GM23248 (cell line): ENCODE measurements at regions not wholly inside any gene's neighbourhood (a gene's known extent, or its start where the extent isn't known, plus 50 kb on each side); places are given as distances from the start of the nearest gene placed in this dataset.
A peak's percentile ranks its signal among the peaks of the same experiment; 100 is the strongest.

Experiments
- DNase-seq: peaks from one replicate; pipeline ENCODE4 v3.0.0-alpha.2; 2015
- H2AFZ ChIP-seq: fragments of 200-600 bp; sonication (generic); 2 replicates; pipeline ENCODE4 v1.6.1; 2016; ENCODE audit warnings: antibody characterized with exemption
- H3F3A ChIP-seq: fragments of 200-600 bp; sonication (generic); 2 replicates; pipeline ENCODE4 v1.6.1; 2016; ENCODE audit warnings: mild to moderate bottlenecking, antibody characterized with exemption, mixed run types; ENCODE audit not compliant: insufficient read depth
- H3K27ac ChIP-seq: fragments of 200-600 bp; sonication (generic); 2 replicates; pipeline ENCODE4 v1.5.1; 2016; ENCODE audit warnings: mild to moderate bottlenecking
- H3K27me3 ChIP-seq: fragments of 200-600 bp; sonication (generic); replicated peaks from 2 replicates; pipeline ENCODE4 v1.6.1; 2016; ENCODE audit warnings: mild to moderate bottlenecking; ENCODE audit not compliant: insufficient read depth
- H3K36me3 ChIP-seq: fragments of 200-600 bp; sonication (generic); 2 replicates; pipeline ENCODE4 v1.6.1; 2016; ENCODE audit warnings: low read depth, mild to moderate bottlenecking
- H3K4me1 ChIP-seq: fragments of 200-600 bp; sonication (generic); 2 replicates; pipeline ENCODE4 v1.6.1; 2016; ENCODE audit warnings: mild to moderate bottlenecking; ENCODE audit not compliant: insufficient read depth
- H3K4me2 ChIP-seq: fragments of 200-600 bp; sonication (generic); one replicate; pipeline ENCODE4 v1.6.1; 2016; ENCODE audit warnings: mild to moderate bottlenecking; ENCODE audit not compliant: unreplicated experiment
- H3K4me3 ChIP-seq: fragments of 200-600 bp; sonication (generic); 2 replicates; pipeline ENCODE4 v1.5.1; 2016; ENCODE audit warnings: mild to moderate bottlenecking
- H3K79me2 ChIP-seq: fragments of 200-600 bp; sonication (generic); 2 replicates; pipeline ENCODE4 v1.6.1; 2016; ENCODE audit warnings: mild to moderate bottlenecking; ENCODE audit not compliant: insufficient read depth
- H3K9ac ChIP-seq: fragments of 200-600 bp; sonication (generic); 2 replicates; pipeline ENCODE4 v1.6.1; 2016; ENCODE audit warnings: mild to moderate bottlenecking
- H3K9me2 ChIP-seq: fragments of 200-600 bp; sonication (generic); 2 replicates; pipeline ENCODE4 v1.6.1; 2016; ENCODE audit warnings: mixed run types, mild to moderate bottlenecking, moderate library complexity; ENCODE audit not compliant: insufficient read depth
- H3K9me3 ChIP-seq: fragments of 200-600 bp; sonication (generic); one replicate; pipeline ENCODE4 v1.6.1; 2017; ENCODE audit warnings: low read depth
- H4K20me1 ChIP-seq: fragments of 200-600 bp; sonication (generic); 2 replicates; pipeline ENCODE4 v1.6.0; 2016; ENCODE audit not compliant: insufficient read depth
- EZH2 ChIP-seq: fragments of 200-600 bp; sonication (generic); IDR thresholded peaks from 2 replicates; pipeline ENCODE4 v1.6.1; 2018; ENCODE audit warnings: antibody characterized with exemption, mild to moderate bottlenecking; ENCODE audit not compliant: insufficient read depth, poor library complexity, severe bottlenecking
- EZH2phosphoT487 ChIP-seq: fragments of 200-600 bp; sonication (generic); IDR thresholded peaks from 2 replicates; pipeline ENCODE4 v1.6.1; 2018; ENCODE audit warnings: antibody characterized with exemption, moderate library complexity, mild to moderate bottlenecking, low read depth; ENCODE audit not compliant: insufficient read depth
- WGBS, 2 experiments: methylation state at CpG; one replicate each; pipeline ENCODE4 v1.1.6; 2015 to 2017; ENCODE audit warnings: low lambda C conversion rate in 2 of 2, low coverage in 1 of 2; ENCODE audit errors: missing lambda C conversion rate in 2 of 2; 5-methylcytosine and 5-hydroxymethylcytosine counted together
- in situ Hi-C: fragments of 300-500 bp; cut with MboI; formaldehyde crosslinking; loops from 2 replicates; pipeline ENCODE4 v1.15.0; 2020

DNA sequence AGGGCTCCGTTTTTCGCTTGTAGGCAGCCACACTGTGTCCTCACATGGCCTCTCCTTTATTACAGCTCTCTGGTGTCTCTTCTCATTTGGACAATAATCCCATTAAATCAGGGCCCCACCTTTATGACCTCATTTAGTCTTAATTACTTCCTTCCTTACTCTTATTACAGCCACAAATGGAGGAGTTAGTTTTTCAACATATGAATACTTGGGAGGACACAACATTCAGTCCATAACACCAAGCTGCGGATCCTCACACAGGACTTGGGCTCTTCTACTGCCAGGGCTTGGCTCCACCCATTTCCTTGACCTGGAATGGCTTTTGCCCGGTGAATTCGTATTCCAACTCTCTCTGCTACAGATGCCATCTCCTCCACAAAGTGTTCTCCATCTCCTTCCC lies 74.3 kb upstream of the SLC7A14 start:
- Histone ChIP-seq H3K79me2 (no peaks in the 10 kb centered on the region), H3K9ac (no peak overlapping the region), H3K4me3 (no peak overlapping the region), H3K27me3 (no peaks in the 10 kb centered on the region), H3F3A (no peaks in the 10 kb centered on the region), H3K9me3 (no peaks in the 10 kb centered on the region), H3K4me2 (no peak overlapping the region), H3K27ac (no peak overlapping the region), H2AFZ (peak overlapping the region; percentile 52), H3K9me2 (no peaks in the 10 kb centered on the region), H3K36me3 (no peaks in the 10 kb centered on the region), H4K20me1 (no peaks in the 10 kb centered on the region), H3K4me1 (peaks cover 8% of the 10 kb centered on the region; the same call in 1 of the 2 replicates)
- TF ChIP-seq EZH2phosphoT487 (no peak), EZH2 (no peak)
- in situ Hi-C loops, result no loop called here
- WGBS, 2 experiments, result 14 to 15% methylated on average over 5 of the region's 5 CpGs
- DNase-seq, result no peak

- 93 to 96% methylated on average over 2 of the region's 2 CpGs for WGBS, 2 experiments
- H3K4me2 ChIP-seq, result no peak overlapping the region
- H2AFZ ChIP-seq, result no peak overlapping the region
- H3K36me3 ChIP-seq, result no peaks in the 10 kb centered on the region
- H3F3A ChIP-seq, result no peaks in the 10 kb centered on the region
- no peaks in the 10 kb centered on the region for H3K27me3 ChIP-seq
- no peak overlapping the region for H3K9ac ChIP-seq
- no peaks in the 10 kb centered on the region for H4K20me1 ChIP-seq
- H3K4me3 ChIP-seq, result no peak overlapping the region
- no peak for DNase-seq
- H3K9me3 ChIP-seq, result no peaks in the 10 kb centered on the region
- no peaks in the 10 kb centered on the region for H3K9me2 ChIP-seq
- in situ Hi-C loops, result no loop called here
- H3K27ac ChIP-seq, result no peak overlapping the region
- no peak for TF ChIP-seq EZH2phosphoT487
- no peak for TF ChIP-seq EZH2
- peaks cover 8% of the 10 kb centered on the region; the same call in 1 of the 2 replicates for H3K4me1 ChIP-seq
- H3K79me2 ChIP-seq, result no peaks in the 10 kb centered on the region
These were observed 71.4 kb upstream of the SLC7A14 start for GRCh38 chr3:170657312-170657711.

DNA sequence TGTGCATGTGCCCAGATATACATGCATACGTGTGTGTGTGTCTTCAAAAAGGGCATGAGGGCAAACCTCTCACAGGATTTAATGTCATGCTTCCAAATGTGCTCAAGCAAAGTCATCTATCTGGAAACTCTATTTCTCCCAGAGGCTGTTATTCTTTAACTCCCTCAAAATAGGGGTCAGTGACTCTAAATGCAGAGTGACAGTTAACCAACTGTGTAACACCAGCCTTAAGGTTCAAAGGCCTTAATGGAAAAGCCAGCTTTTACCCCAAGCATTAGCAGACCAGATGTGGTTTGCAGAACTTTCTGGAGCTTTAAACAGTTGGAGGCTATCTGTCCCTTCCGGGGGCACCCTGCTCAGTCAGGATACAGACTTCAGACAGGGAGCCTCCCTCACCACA lies 70.4 kb upstream of the SLC7A14 start:
- H3K9ac ChIP-seq, result no peak overlapping the region
- TF ChIP-seq EZH2 (no peak), EZH2phosphoT487 (no peak)
- no peak for DNase-seq
- H3K79me2 ChIP-seq, result no peaks in the 10 kb centered on the region
- H4K20me1 ChIP-seq, result no peaks in the 10 kb centered on the region
- in situ Hi-C loops, result no loop called here
- H3K4me2 ChIP-seq, result no peak overlapping the region
- H3K27me3 ChIP-seq, result no peaks in the 10 kb centered on the region
- 76 to 80% methylated on average over 2 of the region's 2 CpGs for WGBS, 2 experiments
- H3K9me2 ChIP-seq, result no peaks in the 10 kb centered on the region
- peaks cover 8% of the 10 kb centered on the region; the same call in 1 of the 2 replicates for H3K4me1 ChIP-seq
- no peaks in the 10 kb centered on the region for H3K36me3 ChIP-seq
- H3F3A ChIP-seq, result no peaks in the 10 kb centered on the region
- no peak overlapping the region for H3K27ac ChIP-seq
- no peak overlapping the region; the same call in 1 of the 2 replicates for H2AFZ ChIP-seq
- no peak overlapping the region for H3K4me3 ChIP-seq
- no peaks in the 10 kb centered on the region for H3K9me3 ChIP-seq

DNA sequence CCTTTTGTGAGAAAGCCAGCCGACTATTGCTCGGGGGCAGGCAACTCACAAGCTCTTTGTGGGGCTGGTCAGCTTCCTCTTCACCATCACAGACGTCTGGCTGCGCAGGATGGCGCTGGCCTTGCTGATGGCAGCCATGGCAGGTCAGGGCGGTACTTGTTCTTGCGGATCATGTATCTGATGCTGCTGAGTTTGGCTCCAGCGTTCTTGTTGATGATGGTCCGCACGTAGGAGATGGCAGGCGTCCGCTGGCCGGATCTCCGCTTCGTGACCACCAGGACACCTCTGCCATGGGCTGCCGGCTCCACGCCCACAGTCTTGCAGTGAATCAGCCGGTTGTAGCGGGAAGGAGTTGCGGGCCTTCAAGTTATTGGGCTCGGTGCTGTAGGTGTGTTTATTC lies 67.9 kb upstream of the SLC7A14 start:
- in situ Hi-C loops, result no loop called here
- Histone ChIP-seq H4K20me1 (no peaks in the 10 kb centered on the region), H3F3A (no peaks in the 10 kb centered on the region), H3K79me2 (no peaks in the 10 kb centered on the region), H3K27ac (no peak overlapping the region), H3K27me3 (no peaks in the 10 kb centered on the region), H2AFZ (no peak overlapping the region), H3K9me3 (no peaks in the 10 kb centered on the region), H3K4me2 (no peak overlapping the region), H3K9ac (no peak overlapping the region), H3K36me3 (no peaks in the 10 kb centered on the region), H3K4me3 (no peak overlapping the region), H3K4me1 (no peaks in the 10 kb centered on the region), H3K9me2 (no peaks in the 10 kb centered on the region)
- DNase-seq, result no peak
- no peak for TF ChIP-seq EZH2phosphoT487
- TF ChIP-seq EZH2, result no peak
- 93 to 95% methylated on average over 21 of the region's 21 CpGs for WGBS, 2 experiments
